Activated CD4-positive, alpha-beta memory T cell treated with anti-CD3 and anti-CD28 coated beads, Interleukin-2, amount 10 ng/mL, durations not matched to agents 7 days and 5 days (primary cell): ENCODE measurements at regions not wholly inside any gene's neighbourhood (a gene's known extent, or its start where the extent isn't known, plus 50 kb on each side); places are given as distances from the start of the nearest gene placed in this dataset.

ENCODE experiments used
- CTCF ChIA-PET: fragments of 350-600 bp; sonication (Branson Sonifier 250); formaldehyde crosslinking; loops from one replicate; lab custom pipeline; 2021; ENCODE audit warnings: antibody characterized with exemption, inconsistent platforms; lab: Charles Lee
- POLR2A ChIA-PET: fragments of 350-600 bp; sonication (Branson Sonifier 250); formaldehyde crosslinking; loops from one replicate; lab custom pipeline; 2021; ENCODE audit warnings: antibody characterized with exemption; lab: Charles Lee
- DNase-seq: peaks from one replicate; pipeline ENCODE4 v3.0.0-alpha.2; 2020
- H3K27ac Mint-ChIP-seq: one replicate; pipeline ENCODE4 v1.8.0; 2021; ENCODE audit warnings: mild to moderate bottlenecking, mixed read lengths
- H3K27me3 Mint-ChIP-seq: one replicate; pipeline ENCODE4 v1.8.0; 2021; ENCODE audit warnings: mixed read lengths
- H3K36me3 Mint-ChIP-seq: one replicate; pipeline ENCODE4 v1.8.0; 2021; ENCODE audit warnings: low read depth, mixed read lengths
- H3K4me1 Mint-ChIP-seq: one replicate; pipeline ENCODE4 v1.8.0; 2021; ENCODE audit warnings: mixed read lengths
- H3K4me3 Mint-ChIP-seq: one replicate; pipeline ENCODE4 v1.8.0; 2021; ENCODE audit warnings: mild to moderate bottlenecking, mixed read lengths
- H3K9me3 Mint-ChIP-seq: one replicate; pipeline ENCODE4 v1.8.0; 2021; ENCODE audit warnings: mixed read lengths

GRCh38 chr2:134770702-134771101 is 51.9 kb upstream of the TMEM163 start:
- no peak overlapping the region for H3K4me3 Mint-ChIP-seq
- H3K27ac Mint-ChIP-seq = no peak overlapping the region
- ChIA-PET POLR2A (no interaction called here), CTCF (no interaction called here)
- peaks cover 5% of the 10 kb centered on the region for H3K4me1 Mint-ChIP-seq
- H3K36me3 Mint-ChIP-seq = no peaks in the 10 kb centered on the region
- H3K9me3 Mint-ChIP-seq = no peaks in the 10 kb centered on the region
- no peak for DNase-seq
- peaks cover 12% of the 10 kb centered on the region for H3K27me3 Mint-ChIP-seq

DNA sequence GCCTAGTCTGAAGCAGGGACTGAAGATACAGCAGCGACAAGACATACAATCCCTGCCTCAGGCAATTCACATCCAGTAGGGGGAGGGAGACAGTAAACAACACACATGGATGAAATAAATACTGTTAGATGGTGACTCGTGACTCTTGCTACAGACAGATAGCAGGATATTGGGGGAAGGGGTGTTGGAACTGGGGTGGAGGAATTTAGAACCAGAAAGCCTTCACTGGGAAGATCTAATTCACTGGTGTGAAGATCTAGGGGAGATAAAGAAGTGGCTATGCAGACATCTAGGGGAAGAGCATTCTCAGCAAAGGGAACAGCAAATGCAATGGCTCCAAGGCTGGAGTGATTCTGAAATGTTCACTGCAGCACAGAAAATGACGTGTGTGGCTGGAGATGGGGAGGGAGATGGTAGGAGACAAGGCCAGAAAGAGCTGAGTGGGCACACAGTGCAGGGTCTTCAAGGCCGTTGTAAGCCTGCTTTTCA is 52.6 kb upstream of the TMEM163 start:
- H3K4me3 Mint-ChIP-seq = no peak overlapping the region
- no peak for DNase-seq
- H3K9me3 Mint-ChIP-seq = no peaks in the 10 kb centered on the region
- ChIA-PET CTCF (no interaction called here), POLR2A (no interaction called here)
- H3K36me3 Mint-ChIP-seq = no peaks in the 10 kb centered on the region
- peaks cover 12% of the 10 kb centered on the region for H3K27me3 Mint-ChIP-seq
- peaks cover 5% of the 10 kb centered on the region for H3K4me1 Mint-ChIP-seq
- H3K27ac Mint-ChIP-seq = no peak overlapping the region

GRCh38 chr2:134772493-134773169 is 53.8 kb upstream of the TMEM163 start:
- DNase-seq = no peak
- Mint-ChIP-seq H3K27ac (no peak overlapping the region), H3K36me3 (no peaks in the 10 kb centered on the region), H3K4me1 (peaks cover 5% of the 10 kb centered on the region), H3K4me3 (no peak overlapping the region), H3K9me3 (no peaks in the 10 kb centered on the region), H3K27me3 (peaks cover 12% of the 10 kb centered on the region)
- ChIA-PET CTCF (no interaction called here), POLR2A (no interaction called here)

- no peaks in the 10 kb centered on the region for H3K9me3 Mint-ChIP-seq
- no peak overlapping the region for H3K4me3 Mint-ChIP-seq
- H3K36me3 Mint-ChIP-seq = no peaks in the 10 kb centered on the region
- DNase-seq = no peak
- no peak overlapping the region for H3K27ac Mint-ChIP-seq
- ChIA-PET POLR2A (no interaction called here), CTCF (no interaction called here)
- H3K4me1 Mint-ChIP-seq = peaks cover 5% of the 10 kb centered on the region
- H3K27me3 Mint-ChIP-seq = peaks cover 12% of the 10 kb centered on the region
Measured at GRCh38 chr2:134773335-134773734, 54.5 kb upstream of the TMEM163 start.

- no peaks in the 10 kb centered on the region for H3K36me3 Mint-ChIP-seq
- H3K27ac Mint-ChIP-seq = no peak overlapping the region
- CTCF ChIA-PET = no interaction called here
- H3K27me3 Mint-ChIP-seq = peaks cover 9% of the 10 kb centered on the region
- no peaks in the 10 kb centered on the region for H3K9me3 Mint-ChIP-seq
- peaks cover 5% of the 10 kb centered on the region for H3K4me1 Mint-ChIP-seq
- no peak overlapping the region for H3K4me3 Mint-ChIP-seq
- no peak for DNase-seq
- POLR2A ChIA-PET = no interaction called here
Measured at GRCh38 chr2:134773759-134774742, 55.3 kb upstream of the TMEM163 start.

DNA sequence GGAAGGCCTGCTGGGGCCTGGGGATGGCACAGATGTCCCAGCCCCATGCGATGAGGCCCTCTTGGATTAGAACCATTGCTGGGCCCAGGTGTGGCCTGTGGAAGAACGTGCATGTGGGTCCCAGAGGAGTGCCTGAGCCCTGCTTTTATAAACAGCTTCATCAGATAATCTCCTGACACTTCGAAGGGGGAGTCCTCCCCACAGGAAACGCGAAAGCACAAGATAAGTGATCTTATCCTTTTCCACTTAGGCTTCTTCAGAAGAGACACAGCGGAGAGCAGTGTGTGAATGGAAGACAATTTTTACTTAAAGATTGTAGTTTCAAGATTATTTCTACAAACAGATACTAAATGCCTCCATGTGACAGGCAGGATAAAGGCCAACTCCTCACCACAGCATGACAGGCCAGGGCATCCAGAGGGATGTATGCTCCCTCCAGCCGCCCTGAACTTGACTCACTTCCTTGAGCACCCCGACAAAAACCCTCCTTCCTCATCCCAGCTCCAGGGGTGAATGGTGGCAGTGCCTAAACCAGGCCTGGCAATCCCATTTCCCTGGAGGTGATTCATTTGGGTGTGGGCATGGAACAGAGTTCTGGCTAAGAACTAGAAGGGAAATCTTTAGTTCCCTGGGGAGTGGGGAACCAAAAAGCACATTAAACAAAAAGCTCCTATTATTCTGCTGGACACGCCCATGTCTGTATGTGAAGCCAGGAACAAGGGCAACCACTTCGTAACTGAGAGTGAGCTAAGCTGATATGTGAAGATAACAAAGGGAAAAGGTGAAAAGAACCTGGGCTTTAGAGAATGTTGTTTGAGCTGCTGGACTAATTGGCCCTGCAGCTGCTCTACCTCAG is 56.2 kb upstream of the TMEM163 start:
- H3K4me1 Mint-ChIP-seq = peaks cover 5% of the 10 kb centered on the region
- ChIA-PET POLR2A (no interaction called here), CTCF (no interaction called here)
- no peaks in the 10 kb centered on the region for H3K9me3 Mint-ChIP-seq
- no peak overlapping the region for H3K27ac Mint-ChIP-seq
- no peak overlapping the region for H3K4me3 Mint-ChIP-seq
- H3K36me3 Mint-ChIP-seq = no peaks in the 10 kb centered on the region
- no peak for DNase-seq
- peaks cover 4% of the 10 kb centered on the region for H3K27me3 Mint-ChIP-seq

DNA sequence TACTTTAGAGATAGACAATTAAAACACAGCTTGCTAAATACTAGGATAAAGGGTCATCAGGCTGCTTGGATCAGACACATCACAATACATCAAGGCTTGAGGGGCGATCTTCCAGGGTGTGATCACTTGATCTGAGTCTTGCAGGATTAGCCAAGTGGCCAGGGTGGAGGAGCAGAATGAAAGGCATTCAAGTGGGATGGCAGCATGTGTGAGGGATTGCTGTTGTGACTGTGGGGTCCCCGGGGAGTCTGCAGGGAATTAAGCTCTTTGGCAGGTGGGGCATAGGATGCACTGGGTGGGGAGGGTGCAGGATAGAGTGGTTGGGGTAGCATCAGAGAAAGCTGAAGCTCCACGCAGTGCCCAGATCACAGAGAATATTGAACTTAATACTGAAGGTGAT is 58.0 kb upstream of the TMEM163 start:
- CTCF ChIA-PET = no interaction called here
- Mint-ChIP-seq H3K27ac (no peak overlapping the region), H3K27me3 (peaks cover 5% of the 10 kb centered on the region), H3K4me3 (no peak overlapping the region), H3K9me3 (no peaks in the 10 kb centered on the region), H3K4me1 (peaks cover 9% of the 10 kb centered on the region), H3K36me3 (no peaks in the 10 kb centered on the region)
- DNase-seq = no peak
- POLR2A ChIA-PET = no interaction called here

DNA sequence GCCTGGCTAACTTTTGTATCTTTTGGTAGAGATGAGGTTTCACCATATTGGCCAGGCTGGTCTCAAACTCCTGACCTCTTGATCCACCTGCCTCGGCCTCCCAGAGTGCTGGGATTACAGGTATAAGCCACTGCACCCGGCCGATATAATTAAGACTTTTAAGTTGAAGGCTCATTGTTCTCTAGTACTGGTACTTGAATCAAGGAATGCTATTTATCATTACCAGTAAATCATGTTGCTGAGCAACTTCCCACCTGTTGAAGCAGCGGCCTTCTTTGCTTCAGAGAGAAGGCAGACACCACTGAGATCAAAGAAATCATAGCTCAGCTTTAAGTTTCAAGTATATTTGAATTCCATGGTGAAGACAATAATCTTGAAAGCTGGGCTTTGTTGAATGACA is 58.8 kb upstream of the TMEM163 start:
- H3K27ac Mint-ChIP-seq = no peak overlapping the region
- CTCF ChIA-PET = no interaction called here

GRCh38 chr2:134778372-134778771 is 59.6 kb upstream of the TMEM163 start:
- ChIA-PET POLR2A (no interaction called here), CTCF (no interaction called here)
- H3K4me3 Mint-ChIP-seq = no peak overlapping the region
- H3K27me3 Mint-ChIP-seq = peaks cover 7% of the 10 kb centered on the region
- no peaks in the 10 kb centered on the region for H3K36me3 Mint-ChIP-seq
- H3K9me3 Mint-ChIP-seq = no peaks in the 10 kb centered on the region
- no peak overlapping the region for H3K27ac Mint-ChIP-seq
- peaks cover 9% of the 10 kb centered on the region for H3K4me1 Mint-ChIP-seq
- no peak for DNase-seq

More for the DNA sequence above, 58.8 kb upstream of the TMEM163 start:
- Mint-ChIP-seq H3K4me3 (no peak overlapping the region), H3K9me3 (no peaks in the 10 kb centered on the region), H3K27me3 (peaks cover 5% of the 10 kb centered on the region), H3K36me3 (no peaks in the 10 kb centered on the region), H3K4me1 (peaks cover 9% of the 10 kb centered on the region)
- no peak for DNase-seq
- POLR2A ChIA-PET = no interaction called here

- ChIA-PET CTCF (no interaction called here), POLR2A (no interaction called here)
- DNase-seq = no peak
- no peak overlapping the region for H3K4me3 Mint-ChIP-seq
- H3K36me3 Mint-ChIP-seq = no peaks in the 10 kb centered on the region
- H3K4me1 Mint-ChIP-seq = peaks cover 4% of the 10 kb centered on the region
- H3K27me3 Mint-ChIP-seq = peaks cover 7% of the 10 kb centered on the region
- H3K9me3 Mint-ChIP-seq = no peaks in the 10 kb centered on the region
- no peak overlapping the region for H3K27ac Mint-ChIP-seq
Measured at GRCh38 chr2:134780972-134781371, 57.4 kb upstream of the ACMSD start.

GRCh38 chr2:134782107-134782506 is 56.3 kb upstream of the ACMSD start:
- Mint-ChIP-seq H3K9me3 (no peaks in the 10 kb centered on the region), H3K4me1 (peaks cover 4% of the 10 kb centered on the region), H3K4me3 (no peak overlapping the region), H3K36me3 (no peaks in the 10 kb centered on the region), H3K27ac (no peak overlapping the region), H3K27me3 (peaks cover 7% of the 10 kb centered on the region)
- ChIA-PET POLR2A (no interaction called here), CTCF (no interaction called here)
- no peak for DNase-seq

- no peak overlapping the region for H3K27ac Mint-ChIP-seq
- no peak for DNase-seq
- no peaks in the 10 kb centered on the region for H3K9me3 Mint-ChIP-seq
- H3K36me3 Mint-ChIP-seq = no peaks in the 10 kb centered on the region
- CTCF ChIA-PET = interaction anchor here (0.9 kb wide), 1 partner anchor 362 kb away, joined by 3 read pairs; no protein-coding TSS in a partner anchor
- peaks cover 7% of the 10 kb centered on the region for H3K27me3 Mint-ChIP-seq
- peaks cover 4% of the 10 kb centered on the region for H3K4me1 Mint-ChIP-seq
- POLR2A ChIA-PET = no interaction called here
- no peak overlapping the region for H3K4me3 Mint-ChIP-seq
Measured at GRCh38 chr2:134782792-134783191, 55.6 kb upstream of the ACMSD start.

DNA sequence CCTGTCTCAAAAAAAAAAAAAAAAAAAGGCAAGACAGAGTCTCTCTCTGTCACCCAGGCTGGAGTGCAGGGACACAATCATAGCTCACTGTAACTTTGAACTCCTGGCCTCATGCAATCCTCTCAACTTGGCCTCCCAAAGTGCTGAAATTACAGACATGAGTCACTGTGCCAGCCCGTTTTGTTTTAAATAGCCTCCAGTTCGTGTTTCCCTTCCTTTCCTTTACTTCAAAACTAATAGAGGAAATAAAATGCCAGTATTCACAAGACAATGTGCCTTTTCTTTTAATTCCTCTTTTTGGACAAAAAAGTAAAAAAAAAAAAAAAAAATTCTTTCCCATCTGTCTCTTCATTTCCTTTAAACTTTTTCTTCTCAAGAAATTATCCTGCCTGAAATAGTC is 54.5 kb upstream of the ACMSD start:
- Mint-ChIP-seq H3K27ac (no peak overlapping the region), H3K27me3 (peaks cover 7% of the 10 kb centered on the region), H3K36me3 (no peaks in the 10 kb centered on the region), H3K9me3 (no peaks in the 10 kb centered on the region), H3K4me3 (no peak overlapping the region), H3K4me1 (peaks cover 4% of the 10 kb centered on the region)
- ChIA-PET POLR2A (no interaction called here), CTCF (no interaction called here)
- no peak for DNase-seq
